GM12878 (cell line): ENCODE measurements at regions not wholly inside any gene's neighbourhood (a gene's known extent, or its start where the extent isn't known, plus 50 kb on each side); places are given as distances from the start of the nearest gene placed in this dataset.

Experiments
- ATAC-seq: fragments of 200-7000 bp; cut with Tn5 transposase; 3 replicates; pipeline ENCODE4 v1.9.1; 2020; ENCODE audit warnings: mild to moderate bottlenecking, moderate library complexity
- BruUV-seq: library from RNA; stranded (reverse); fragments of 400-500 nt; replicated peaks from 2 replicates; lab custom pipeline; 2021; lab: Mats Ljungman, UMichigan
- CTCF ChIA-PET: fragments of 300-600 bp; sonication (Branson Sonifier 250); formaldehyde crosslinking; extraction: SDS; loops from one replicate; lab custom pipeline; 2021; ENCODE audit warnings: inconsistent platforms; lab: Yijun Ruan, JAX
- POLR2A ChIA-PET: fragments of 350-600 bp; formaldehyde crosslinking; extraction: SDS; loops from one replicate; lab custom pipeline; 2021; ENCODE audit warnings: inconsistent platforms; lab: Charles Lee
- RAD21 ChIA-PET: fragments of 300-600 bp; sonication (Branson Sonifier 250); formaldehyde crosslinking; loops from one replicate; lab custom pipeline; 2023; ENCODE audit warnings: antibody characterized with exemption; ENCODE audit not compliant: unreplicated experiment; lab: Charles Lee
- SMC1A ChIA-PET: fragments of 300-600 bp; sonication (Branson Sonifier 250); formaldehyde crosslinking; loops from one replicate; lab custom pipeline; 2023; ENCODE audit not compliant: unreplicated experiment, uncharacterized antibody; lab: Charles Lee
- DNase-seq: peaks from one replicate; pipeline ENCODE4 v3.0.0-alpha.2; 2011; ENCODE audit warnings: low read depth, low spot score
- FAIRE-seq: peaks from 3 replicates; lab custom pipeline; 2011; peaks lifted over from hg19 to GRCh38; lab: Jason Lieb, UNC
- H2AFZ ChIP-seq: 2 replicates; pipeline ENCODE4 v1.6.0; 2011; ENCODE audit warnings: low read depth, low read length, control low read depth; ENCODE audit not compliant: control insufficient read depth
- H3K27ac ChIP-seq: 2 replicates; pipeline ENCODE4 v1.5.1; 2011; ENCODE audit warnings: control low read depth; ENCODE audit not compliant: control insufficient read depth, insufficient read depth
- H3K27me3 ChIP-seq, 2 experiments: replicated peaks in 1 of 2; 2 replicates each; pipeline versions ENCODE4 v1.6.0 to v1.6.1; 2011; ENCODE audit warnings: low read length in 1 of 2; ENCODE audit not compliant: control insufficient read depth in 2 of 2, insufficient read depth in 2 of 2
- H3K36me3 ChIP-seq, 2 experiments: 2 replicates each; pipeline ENCODE4 v1.5.1; 2011; ENCODE audit warnings: low read length in 1 of 2; ENCODE audit not compliant: control insufficient read depth in 2 of 2, insufficient read depth in 2 of 2
- H3K4me1 ChIP-seq: 2 replicates; pipeline ENCODE4 v1.6.1; 2011; ENCODE audit warnings: mild to moderate bottlenecking, low read length, moderate library complexity, mixed read lengths; ENCODE audit not compliant: control insufficient read depth, insufficient read depth
- H3K4me2 ChIP-seq: 2 replicates; pipeline ENCODE4 v1.6.0; 2011; ENCODE audit warnings: control low read depth; ENCODE audit not compliant: control insufficient read depth, insufficient read depth
- H3K4me3 ChIP-seq: fragments of 200-600 bp; sonication (generic); 2 replicates; pipeline ENCODE4 v1.5.1; 2016
- H3K79me2 ChIP-seq: 2 replicates; pipeline ENCODE4 v1.6.0; 2011; ENCODE audit warnings: low read length; ENCODE audit not compliant: control insufficient read depth, insufficient read depth
- H3K9ac ChIP-seq: 2 replicates; pipeline ENCODE4 v1.8.0; 2011; ENCODE audit warnings: low read length, control low read depth, mixed read lengths; ENCODE audit not compliant: control insufficient read depth, insufficient read depth
- H3K9me3 ChIP-seq: replicated peaks from 3 replicates; pipeline ENCODE4 v1.5.1; 2011; ENCODE audit warnings: mild to moderate bottlenecking, low read length; ENCODE audit not compliant: control insufficient read depth, insufficient read depth
- H4K20me1 ChIP-seq: 2 replicates; pipeline ENCODE4 v1.6.0; 2011; ENCODE audit not compliant: control insufficient read depth, insufficient read depth
- POU2F2 ChIP-seq: IDR thresholded peaks from 3 replicates; pipeline ENCODE4 v1.6.1; 2011; ENCODE audit warnings: low read depth, mild to moderate bottlenecking, low read length, borderline replicate concordance
- WGBS: methylation state at CpG from one replicate; pipeline ENCODE4 v1.1.6; 2016; ENCODE audit warnings: low lambda C conversion rate; ENCODE audit not compliant: insufficient replicate concordance, insufficient coverage; ENCODE audit errors: missing lambda C conversion rate; 5-methylcytosine and 5-hydroxymethylcytosine counted together
- in situ Hi-C: fragments of 300-500 bp; cut with MboI; formaldehyde crosslinking; loops from 9 replicates; pipeline ENCODE4 v1.14.3; 2018; ENCODE audit warnings: mixed read lengths
- intact Hi-C: fragments of 100-400 bp; cut with micrococcal nuclease; formaldehyde crosslinking; loops from one replicate; pipeline ENCODE4 v1.14.2; 2022; ENCODE audit not compliant: unreplicated experiment
- TF ChIP-seq, protein P1 (sequence below): fragments of 450-650 bp; IDR thresholded peaks from 2 replicates; pipeline ENCODE4 v1.6.1; 2017; ENCODE audit warnings: mild to moderate bottlenecking, moderate library complexity

DNA sequence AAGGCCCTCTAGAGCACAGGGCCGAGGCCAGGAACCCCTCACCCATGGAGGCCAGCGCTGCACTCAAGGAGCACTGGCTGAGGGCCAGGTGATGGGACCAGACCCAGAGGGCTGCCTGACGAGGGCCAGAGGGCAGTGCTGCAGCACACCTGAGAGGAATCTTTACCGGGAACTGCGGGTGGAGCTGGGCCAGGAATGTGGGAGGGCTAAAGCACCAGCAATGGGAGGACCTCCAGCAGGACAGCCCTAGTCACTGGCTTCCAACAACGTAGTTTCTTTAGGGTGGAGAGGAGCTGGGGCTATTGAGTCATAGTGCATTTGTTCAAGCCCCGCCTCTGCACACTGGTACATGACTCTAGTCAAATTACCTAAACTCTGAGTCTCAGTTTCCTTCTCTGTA, 143.4 kb downstream of the TMEM17 start:
- RAD21 ChIA-PET, result interaction anchor here (1.4 kb wide), 1 partner anchor 60 kb away, joined by 3 read pairs; no protein-coding TSS in a partner anchor
- WGBS, result 52% methylated on average over 7 of the region's 7 CpGs
- FAIRE-seq, result peak; percentile 62
- H3K4me1 ChIP-seq, result peaks cover 30% of the 10 kb centered on the region
- H3K9ac ChIP-seq, result peak overlapping the region; percentile 3; the same call in 1 of the 2 replicates
- TF ChIP-seq, protein P1, sequence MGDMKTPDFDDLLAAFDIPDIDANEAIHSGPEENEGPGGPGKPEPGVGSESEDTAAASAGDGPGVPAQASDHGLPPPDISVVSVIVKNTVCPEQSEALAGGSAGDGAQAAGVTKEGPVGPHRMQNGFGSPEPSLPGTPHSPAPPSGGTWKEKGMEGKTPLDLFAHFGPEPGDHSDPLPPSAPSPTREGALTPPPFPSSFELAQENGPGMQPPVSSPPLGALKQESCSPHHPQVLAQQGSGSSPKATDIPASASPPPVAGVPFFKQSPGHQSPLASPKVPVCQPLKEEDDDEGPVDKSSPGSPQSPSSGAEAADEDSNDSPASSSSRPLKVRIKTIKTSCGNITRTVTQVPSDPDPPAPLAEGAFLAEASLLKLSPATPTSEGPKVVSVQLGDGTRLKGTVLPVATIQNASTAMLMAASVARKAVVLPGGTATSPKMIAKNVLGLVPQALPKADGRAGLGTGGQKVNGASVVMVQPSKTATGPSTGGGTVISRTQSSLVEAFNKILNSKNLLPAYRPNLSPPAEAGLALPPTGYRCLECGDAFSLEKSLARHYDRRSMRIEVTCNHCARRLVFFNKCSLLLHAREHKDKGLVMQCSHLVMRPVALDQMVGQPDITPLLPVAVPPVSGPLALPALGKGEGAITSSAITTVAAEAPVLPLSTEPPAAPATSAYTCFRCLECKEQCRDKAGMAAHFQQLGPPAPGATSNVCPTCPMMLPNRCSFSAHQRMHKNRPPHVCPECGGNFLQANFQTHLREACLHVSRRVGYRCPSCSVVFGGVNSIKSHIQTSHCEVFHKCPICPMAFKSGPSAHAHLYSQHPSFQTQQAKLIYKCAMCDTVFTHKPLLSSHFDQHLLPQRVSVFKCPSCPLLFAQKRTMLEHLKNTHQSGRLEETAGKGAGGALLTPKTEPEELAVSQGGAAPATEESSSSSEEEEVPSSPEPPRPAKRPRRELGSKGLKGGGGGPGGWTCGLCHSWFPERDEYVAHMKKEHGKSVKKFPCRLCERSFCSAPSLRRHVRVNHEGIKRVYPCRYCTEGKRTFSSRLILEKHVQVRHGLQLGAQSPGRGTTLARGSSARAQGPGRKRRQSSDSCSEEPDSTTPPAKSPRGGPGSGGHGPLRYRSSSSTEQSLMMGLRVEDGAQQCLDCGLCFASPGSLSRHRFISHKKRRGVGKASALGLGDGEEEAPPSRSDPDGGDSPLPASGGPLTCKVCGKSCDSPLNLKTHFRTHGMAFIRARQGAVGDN, result no peak
- TF ChIP-seq POU2F2, result 0 out of 3 replicates have a peak, but pooled peaks have one; percentile 7
- peaks cover 4% of the 10 kb centered on the region; the same call in 1 of the 3 replicates for H3K9me3 ChIP-seq
- H3K79me2 ChIP-seq, result no peaks in the 10 kb centered on the region
- DNase-seq, result no peak
- POLR2A ChIA-PET, result no interaction called here
- H3K27me3 ChIP-seq, result no peaks in the 10 kb centered on the region
- BruUV-seq, result no TSS peak
- peak overlapping the region; percentile 72 for H3K27ac ChIP-seq
- no peaks in the 10 kb centered on the region for H3K36me3 ChIP-seq
- SMC1A ChIA-PET, result interaction anchor here (1.3 kb wide), 1 partner anchor 53 kb away, joined by 4 read pairs; no protein-coding TSS in a partner anchor
- H2AFZ ChIP-seq, result peak overlapping the region; percentile 2; the same call in 1 of the 2 replicates
- H3K4me2 ChIP-seq, result peak overlapping the region; percentile 23
- peak; percentile 60 for ATAC-seq
- H3K4me3 ChIP-seq, result peak overlapping the region; percentile 6; the same call in 1 of the 2 replicates
- CTCF ChIA-PET, result interaction anchor here (1.3 kb wide), 1 partner anchor 367 kb away, joined by 3 read pairs; no protein-coding TSS in a partner anchor
- no peaks in the 10 kb centered on the region for H4K20me1 ChIP-seq
- intact Hi-C loops, result no loop called here
- in situ Hi-C loops, result no loop called here
